OCI-LY7 (cell line): ENCODE measurements at regions not wholly inside any gene's neighbourhood (a gene's known extent, or its start where the extent isn't known, plus 50 kb on each side); places are given as distances from the start of the nearest gene placed in this dataset.

Source experiments
- BruUV-seq: library from RNA; stranded (reverse); fragments of 400-500 nt; replicated peaks from 2 replicates; lab custom pipeline; 2021; lab: Mats Ljungman, UMichigan
- CTCF ChIA-PET: fragments of 300-600 bp; sonication (Branson Sonifier 250); formaldehyde crosslinking; loops from one replicate; lab custom pipeline; 2022; ENCODE audit warnings: antibody characterized with exemption; ENCODE audit not compliant: unreplicated experiment; lab: Charles Lee
- POLR2A ChIA-PET: fragments of 300-600 bp; sonication (Branson Sonifier 250); formaldehyde crosslinking; loops from one replicate; lab custom pipeline; 2022; ENCODE audit warnings: antibody characterized with exemption; lab: Charles Lee
- DNase-seq: peaks from one replicate; pipeline ENCODE4 v3.0.0-alpha.2; 2015; ENCODE audit warnings: low spot score
- H2AFZ ChIP-seq: fragments of 200-600 bp; sonication (generic), shearing (Covaris generic); 2 replicates; pipeline ENCODE4 v1.6.1; 2014; ENCODE audit warnings: mild to moderate bottlenecking, antibody characterized with exemption, low read length, moderate library complexity
- H3K27ac ChIP-seq: fragments of 200-600 bp; sonication (generic); 2 replicates; pipeline ENCODE4 v1.5.1; 2014; ENCODE audit warnings: mixed run types, low read depth, mild to moderate bottlenecking, moderate library complexity, low read length, inconsistent platforms; ENCODE audit not compliant: poor library complexity, severe bottlenecking
- H3K36me3 ChIP-seq: fragments of 200-600 bp; sonication (generic); 2 replicates; pipeline ENCODE4 v1.6.1; 2014; ENCODE audit warnings: mild to moderate bottlenecking, antibody characterized with exemption, low read length, moderate library complexity, mixed read lengths; ENCODE audit not compliant: insufficient read depth
- H3K4me1 ChIP-seq: fragments of 200-600 bp; sonication (generic); 2 replicates; pipeline ENCODE4 v1.5.1; 2014; ENCODE audit warnings: mild to moderate bottlenecking, low read length; ENCODE audit not compliant: insufficient read depth, poor library complexity, severe bottlenecking
- H3K4me2 ChIP-seq: fragments of 200-600 bp; sonication (generic); 2 replicates; pipeline ENCODE4 v1.6.1; 2014; ENCODE audit warnings: mild to moderate bottlenecking, low read length
- H3K4me3 ChIP-seq: fragments of 200-600 bp; sonication (generic); 2 replicates; pipeline ENCODE4 v1.5.1; 2014; ENCODE audit warnings: mild to moderate bottlenecking, low read depth, low read length; ENCODE audit not compliant: poor library complexity, severe bottlenecking
- H3K79me2 ChIP-seq: fragments of 200-600 bp; sonication (generic); 2 replicates; pipeline ENCODE4 v1.6.1; 2016; ENCODE audit warnings: low read depth, mild to moderate bottlenecking, low read length, moderate library complexity, mixed read lengths; ENCODE audit not compliant: insufficient read depth
- H3K9me2 ChIP-seq: fragments of 200-600 bp; sonication (generic); 2 replicates; pipeline ENCODE4 v1.6.1; 2016; ENCODE audit warnings: mild to moderate bottlenecking, low read length, mixed read lengths; ENCODE audit not compliant: insufficient read depth
- H3K9me3 ChIP-seq: fragments of 200-600 bp; sonication (generic); 2 replicates; pipeline ENCODE4 v1.6.1; 2014; ENCODE audit warnings: mild to moderate bottlenecking, mixed run types, low read length, mixed read lengths
- H4K20me1 ChIP-seq: fragments of 200-600 bp; sonication (generic); 2 replicates; pipeline ENCODE4 v1.6.1; 2014; ENCODE audit warnings: mild to moderate bottlenecking, antibody characterized with exemption, low read length, moderate library complexity, mixed read lengths; ENCODE audit not compliant: insufficient read depth
- EZH2phosphoT487 ChIP-seq: fragments of 200-600 bp; sonication (generic); IDR thresholded peaks from 2 replicates; pipeline ENCODE4 v1.6.1; 2018; ENCODE audit warnings: low read depth, borderline replicate concordance, mild to moderate bottlenecking, mixed run types, antibody characterized with exemption, low read length, moderate library complexity, mixed read lengths
- intact Hi-C: fragments of 100-400 bp; cut with micrococcal nuclease; formaldehyde crosslinking; loops from one replicate; pipeline ENCODE4 v1.10.0; 2022; ENCODE audit not compliant: unreplicated experiment
- TF ChIP-seq, protein P1 (sequence below): fragments of 200-600 bp; sonication (generic); conservative IDR thresholded peaks from 2 replicates; pipeline ENCODE4 v1.5.1; 2014; ENCODE audit warnings: mild to moderate bottlenecking, antibody characterized with exemption, low read length, moderate library complexity, mixed read lengths

DNA sequence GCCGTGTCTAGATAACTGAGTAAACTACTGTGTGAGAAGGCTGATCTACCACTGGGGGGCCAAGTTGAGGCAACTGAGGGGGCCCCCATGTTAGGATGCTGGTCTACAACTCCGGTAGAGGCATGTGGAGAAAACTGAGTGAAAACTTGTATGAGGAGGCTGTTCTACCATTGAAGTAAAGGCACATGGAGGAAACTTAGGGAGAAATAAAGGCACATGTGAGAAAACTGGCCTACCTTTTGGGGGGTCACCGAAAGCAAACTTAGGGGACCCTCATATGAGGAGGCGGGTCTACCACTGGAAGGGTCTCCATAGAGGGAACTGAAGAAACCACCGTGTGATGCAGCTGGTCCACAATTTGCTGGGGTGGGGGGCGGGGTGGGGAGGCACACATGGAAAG lies 155.2 kb downstream of the FBLN2 start:
- no peak for DNase-seq
- no peaks in the 10 kb centered on the region for H3K79me2 ChIP-seq
- H3K4me3 ChIP-seq, result no peak overlapping the region
- H3K27ac ChIP-seq, result no peak overlapping the region
- no peaks in the 10 kb centered on the region for H3K9me2 ChIP-seq
- intact Hi-C loops, result no loop called here
- H3K9me3 ChIP-seq, result no peaks in the 10 kb centered on the region
- TF ChIP-seq, protein P1, sequence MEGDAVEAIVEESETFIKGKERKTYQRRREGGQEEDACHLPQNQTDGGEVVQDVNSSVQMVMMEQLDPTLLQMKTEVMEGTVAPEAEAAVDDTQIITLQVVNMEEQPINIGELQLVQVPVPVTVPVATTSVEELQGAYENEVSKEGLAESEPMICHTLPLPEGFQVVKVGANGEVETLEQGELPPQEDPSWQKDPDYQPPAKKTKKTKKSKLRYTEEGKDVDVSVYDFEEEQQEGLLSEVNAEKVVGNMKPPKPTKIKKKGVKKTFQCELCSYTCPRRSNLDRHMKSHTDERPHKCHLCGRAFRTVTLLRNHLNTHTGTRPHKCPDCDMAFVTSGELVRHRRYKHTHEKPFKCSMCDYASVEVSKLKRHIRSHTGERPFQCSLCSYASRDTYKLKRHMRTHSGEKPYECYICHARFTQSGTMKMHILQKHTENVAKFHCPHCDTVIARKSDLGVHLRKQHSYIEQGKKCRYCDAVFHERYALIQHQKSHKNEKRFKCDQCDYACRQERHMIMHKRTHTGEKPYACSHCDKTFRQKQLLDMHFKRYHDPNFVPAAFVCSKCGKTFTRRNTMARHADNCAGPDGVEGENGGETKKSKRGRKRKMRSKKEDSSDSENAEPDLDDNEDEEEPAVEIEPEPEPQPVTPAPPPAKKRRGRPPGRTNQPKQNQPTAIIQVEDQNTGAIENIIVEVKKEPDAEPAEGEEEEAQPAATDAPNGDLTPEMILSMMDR, result no peak
- TF ChIP-seq EZH2phosphoT487, result no peak
- ChIA-PET CTCF (no interaction called here), POLR2A (no interaction called here)
- no peak overlapping the region for H2AFZ ChIP-seq
- no peaks in the 10 kb centered on the region for H3K4me1 ChIP-seq
- BruUV-seq, result no TSS peak
- H3K36me3 ChIP-seq, result no peaks in the 10 kb centered on the region
- H4K20me1 ChIP-seq, result no peaks in the 10 kb centered on the region
- H3K4me2 ChIP-seq, result no peak overlapping the region

DNA sequence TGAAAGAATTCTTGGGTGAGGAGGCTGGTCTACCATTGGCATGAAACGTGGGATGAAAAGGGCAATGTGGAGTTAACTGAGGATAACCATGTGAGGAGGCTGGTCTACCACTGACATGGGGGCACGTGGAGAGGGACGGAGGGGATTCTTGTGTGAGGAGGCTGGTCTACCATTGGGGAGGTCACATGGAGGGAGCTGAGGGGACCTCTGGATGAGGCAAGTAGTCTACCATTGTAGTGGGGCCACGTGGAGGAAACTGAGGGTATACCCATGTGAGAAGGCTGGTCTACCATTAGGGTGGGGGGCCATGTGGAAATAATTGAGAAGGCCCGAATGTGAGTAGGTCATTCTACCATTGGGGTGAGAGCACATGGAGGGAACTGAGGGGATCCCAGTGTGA lies 154.1 kb downstream of the FBLN2 start:
- Histone ChIP-seq H3K4me3 (no peak overlapping the region), H3K4me2 (no peak overlapping the region), H3K4me1 (no peaks in the 10 kb centered on the region), H4K20me1 (no peaks in the 10 kb centered on the region), H3K79me2 (no peaks in the 10 kb centered on the region), H3K27ac (no peak overlapping the region), H2AFZ (no peak overlapping the region), H3K9me3 (no peaks in the 10 kb centered on the region), H3K36me3 (no peaks in the 10 kb centered on the region), H3K9me2 (no peaks in the 10 kb centered on the region)
- CTCF ChIA-PET, result no interaction called here
- POLR2A ChIA-PET, result no interaction called here
- BruUV-seq, result no TSS peak
- DNase-seq, result no peak
- intact Hi-C loops, result no loop called here
- no peak for TF ChIP-seq EZH2phosphoT487
- TF ChIP-seq, protein P1, result no peak

DNA sequence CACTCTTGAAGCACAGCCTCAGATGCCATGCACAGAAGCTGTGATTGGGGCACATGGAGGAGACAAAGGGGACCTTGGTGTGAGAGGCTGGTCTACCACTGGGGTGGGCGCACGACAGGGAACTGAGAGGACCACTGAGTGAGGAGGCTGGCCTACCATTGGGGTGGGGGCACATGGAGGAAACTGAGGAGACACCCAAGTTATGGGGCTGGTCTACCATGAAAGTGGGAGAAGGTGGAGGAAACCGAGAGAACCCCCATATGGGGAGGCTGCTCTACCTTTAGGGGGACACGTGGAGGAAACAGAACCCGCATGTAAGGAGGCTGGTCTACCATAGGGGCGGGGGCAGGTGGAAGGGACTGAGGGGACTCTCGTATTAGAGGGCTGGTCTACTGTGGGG lies 153.4 kb downstream of the FBLN2 start:
- BruUV-seq, result no TSS peak
- POLR2A ChIA-PET, result no interaction called here
- TF ChIP-seq, protein P1, result no peak
- TF ChIP-seq EZH2phosphoT487, result no peak

More for the DNA sequence above, 153.4 kb downstream of the FBLN2 start:
- no peak for DNase-seq
- H4K20me1 ChIP-seq, result no peaks in the 10 kb centered on the region
- intact Hi-C loops, result no loop called here
- no peak overlapping the region for H3K4me2 ChIP-seq
- no peaks in the 10 kb centered on the region for H3K4me1 ChIP-seq
- H3K9me3 ChIP-seq, result no peaks in the 10 kb centered on the region
- no peak overlapping the region for H3K27ac ChIP-seq
- no peak overlapping the region for H2AFZ ChIP-seq
- H3K36me3 ChIP-seq, result no peaks in the 10 kb centered on the region
- no peaks in the 10 kb centered on the region for H3K79me2 ChIP-seq
- CTCF ChIA-PET, result no interaction called here
- H3K9me2 ChIP-seq, result no peaks in the 10 kb centered on the region
- H3K4me3 ChIP-seq, result no peak overlapping the region
